ENCODE measurements at regions not wholly inside any gene's neighbourhood (a gene's known extent, or its start where the extent isn't known, plus 50 kb on each side); places are given as distances from the start of the nearest gene placed in this dataset.
"Not testable (repeated sequence)": the region's sequence is repeated elsewhere in the genome, so short reads cannot be mapped to it uniquely, and the experiment has no call there.

DNA sequence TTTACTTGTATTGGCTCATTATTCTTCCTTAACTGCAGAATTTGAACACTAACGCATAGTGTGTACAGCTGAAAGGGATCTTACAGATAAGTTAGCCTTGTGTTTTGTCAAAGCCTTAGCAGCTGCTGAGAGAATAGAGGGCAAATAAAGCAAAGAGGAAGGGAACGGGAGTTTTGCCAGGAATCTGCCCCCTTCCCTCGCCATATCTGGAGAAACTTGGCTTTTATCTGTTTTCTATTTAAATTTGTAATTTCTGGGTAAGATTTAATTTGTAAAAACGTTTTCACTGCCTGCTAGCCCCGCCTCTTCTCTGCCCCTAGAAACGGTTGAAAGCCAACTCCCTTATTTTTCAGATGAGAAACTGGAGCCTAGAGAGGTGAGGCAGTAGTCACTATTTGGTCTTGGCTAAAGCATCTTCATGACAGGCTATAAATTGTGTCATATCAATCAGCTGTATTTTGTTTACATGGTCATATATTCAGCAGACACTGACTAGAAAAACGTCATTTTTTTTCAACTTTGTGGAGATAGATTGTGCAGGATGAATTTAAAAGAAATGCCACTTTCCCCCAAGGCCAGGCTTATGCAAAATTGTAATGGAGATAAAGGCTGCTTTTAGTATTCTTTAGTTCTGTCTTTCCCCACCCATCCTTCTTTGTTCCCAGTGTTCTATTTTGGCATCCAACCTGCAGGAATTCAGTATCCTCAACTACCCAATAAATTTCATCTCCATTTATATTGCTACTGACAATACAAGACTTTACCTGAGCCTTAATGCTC is 319.4 kb downstream of the SH2D1A start:
- ATAC-seq, result no peak
- DNase-seq, result no peak
- intact Hi-C loops (cut with DNase I), result no loop called here

DNA sequence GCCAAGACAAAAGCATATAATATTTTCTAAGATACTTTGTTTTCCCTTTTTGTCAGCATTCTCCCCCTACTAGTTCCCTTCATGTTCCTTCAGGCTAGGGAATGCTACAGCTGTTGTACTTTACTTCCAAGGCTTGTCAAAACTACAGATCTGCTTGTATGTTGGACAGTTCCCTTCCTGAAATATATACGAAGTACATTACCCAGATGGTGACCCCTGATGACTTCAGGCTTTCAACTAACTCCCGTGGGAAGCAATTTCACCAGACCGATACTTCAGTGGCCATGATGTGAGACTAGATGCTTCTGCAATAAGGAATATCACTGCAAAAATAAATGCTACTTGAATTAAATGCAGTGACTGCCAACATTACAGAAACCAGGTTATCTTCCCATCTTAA is 332.8 kb downstream of the SH2D1A start:
- DNase-seq, result no peak
- ATAC-seq, result no peak
- intact Hi-C loops (cut with DNase I), result no loop called here

DNA sequence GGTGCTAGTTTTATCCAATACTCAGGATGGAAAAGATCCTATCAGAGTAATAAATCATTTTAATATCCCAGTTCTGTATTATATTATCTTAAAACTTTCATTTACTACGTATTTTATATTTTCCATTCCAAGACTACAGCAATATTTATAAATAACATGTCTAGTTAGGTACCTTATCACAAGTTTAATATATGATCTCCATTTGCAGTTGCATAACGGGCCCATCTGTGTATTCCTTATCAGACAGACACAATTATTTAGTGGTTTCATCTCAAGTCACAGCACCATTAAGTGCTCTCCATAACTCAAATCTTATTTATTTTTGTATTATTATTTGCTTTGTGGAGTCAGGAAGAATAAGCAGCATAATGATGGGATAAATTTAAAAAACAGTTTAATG is 333.9 kb downstream of the SH2D1A start:
- ATAC-seq, result no peak
- DNase-seq, result no peak
- intact Hi-C loops (cut with DNase I), result no loop called here

DNA sequence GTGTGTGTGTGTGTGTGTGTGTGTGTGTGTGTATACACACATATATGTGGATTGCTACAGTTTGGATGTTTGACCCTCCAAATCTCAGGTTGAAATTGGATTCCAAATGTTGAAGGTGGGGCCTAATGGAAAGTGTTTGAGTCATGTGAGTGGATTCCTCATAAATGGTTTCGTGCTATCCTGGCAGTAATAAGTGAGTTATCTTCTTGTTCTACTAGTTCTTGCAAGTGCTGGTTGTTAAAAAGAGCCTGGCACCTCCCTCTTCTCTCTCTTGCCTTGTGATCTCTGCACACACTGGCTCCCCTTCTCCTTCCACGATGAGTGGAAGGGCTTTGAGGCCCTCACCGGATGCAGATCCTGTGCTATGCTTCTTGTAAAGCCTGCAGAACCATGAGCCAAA is 344.1 kb downstream of the SH2D1A start:
- no peak for DNase-seq
- ATAC-seq, result no peak
- intact Hi-C loops (cut with DNase I), result loop anchor here in 1 of 2 donors (1.0 kb wide), 1 partner anchor 8 kb away; no protein-coding TSS in a partner anchor

DNA sequence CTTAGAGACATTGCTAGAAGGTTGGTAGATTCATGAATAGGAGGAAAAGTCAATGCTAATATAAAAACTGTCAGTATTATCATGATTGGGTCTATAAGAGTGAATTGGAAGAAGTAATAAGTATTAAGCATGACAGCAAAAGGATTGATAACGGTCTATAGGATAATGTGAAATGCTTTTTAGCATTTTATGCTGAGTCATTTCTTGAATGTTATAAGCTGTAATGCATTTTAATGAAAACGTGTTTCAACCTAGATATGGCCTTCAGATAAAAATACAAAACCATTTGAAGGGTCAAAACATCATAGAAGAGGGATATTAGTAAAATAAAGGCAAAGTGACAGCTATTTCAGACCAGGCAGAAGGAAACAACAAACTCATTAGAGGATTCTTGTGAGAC is 353.5 kb downstream of the SH2D1A start:
- DNase-seq (no peak), ATAC-seq (no peak)
- intact Hi-C loops (cut with DNase I), result no loop called here

DNA sequence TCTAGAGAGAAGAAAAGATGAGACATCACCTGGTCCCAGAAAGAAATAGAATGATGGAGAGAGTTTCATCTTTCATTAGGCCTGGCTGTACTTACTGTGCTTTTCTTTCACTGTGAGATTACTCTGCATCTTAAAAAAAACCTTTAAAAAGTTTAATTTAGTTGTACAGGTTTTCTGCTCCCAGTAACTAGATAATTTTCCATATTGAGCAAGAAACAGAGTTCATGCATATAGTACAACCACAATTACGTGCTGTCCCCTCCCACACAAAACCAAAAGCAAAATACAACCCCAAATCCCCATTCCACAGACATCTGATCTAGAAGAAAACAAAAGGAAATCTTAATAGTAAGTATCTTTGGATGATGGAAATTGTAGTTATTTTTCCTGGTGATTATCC is 371.2 kb downstream of the SH2D1A start:
- no peak for ATAC-seq

DNA sequence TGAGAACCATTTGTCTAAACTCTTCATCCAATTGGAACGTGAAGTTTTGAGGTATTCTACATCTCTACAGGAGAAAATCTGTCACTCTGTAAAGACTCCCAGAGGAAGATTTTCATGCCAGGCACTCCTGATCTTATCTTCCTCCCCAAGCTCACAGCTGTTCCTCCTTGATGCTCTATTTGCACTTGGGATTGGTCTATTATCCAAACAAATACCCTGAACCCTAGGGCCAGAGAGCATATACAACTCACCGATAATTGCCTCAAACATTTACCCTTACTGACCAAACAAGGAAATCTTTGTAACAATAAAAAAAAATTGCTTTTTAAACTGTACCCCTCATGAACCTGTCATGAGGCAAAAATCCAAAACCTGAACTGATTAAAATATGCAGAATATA is 372.7 kb downstream of the SH2D1A start:
- intact Hi-C loops (cut with DNase I), result no loop called here
- ATAC-seq, result no peak
- no peak for DNase-seq

More for the DNA sequence above, 371.2 kb downstream of the SH2D1A start:
- intact Hi-C loops (cut with DNase I), result no loop called here
- no peak for DNase-seq

DNA sequence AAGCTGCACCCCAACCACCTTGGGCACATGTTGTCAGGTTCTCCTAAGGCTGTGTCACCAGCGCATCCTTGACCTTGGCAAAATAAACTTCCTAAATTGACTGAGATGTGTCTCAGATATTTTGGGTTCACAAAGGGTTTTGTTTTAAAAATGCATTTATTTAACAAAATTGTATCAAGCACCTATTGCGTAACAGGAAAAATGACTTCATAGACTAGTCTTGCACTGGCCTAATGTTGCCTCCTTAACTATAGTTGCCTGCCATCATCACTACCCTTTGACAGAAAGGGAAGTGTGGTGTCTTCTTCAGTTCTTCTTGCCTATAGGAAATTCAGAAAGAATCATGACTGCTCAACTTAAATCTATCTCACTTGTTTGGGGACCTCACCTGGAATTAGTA is 374.2 kb downstream of the SH2D1A start:
- intact Hi-C loops (cut with DNase I), result no loop called here
- no peak for ATAC-seq
- no peak for DNase-seq

DNA sequence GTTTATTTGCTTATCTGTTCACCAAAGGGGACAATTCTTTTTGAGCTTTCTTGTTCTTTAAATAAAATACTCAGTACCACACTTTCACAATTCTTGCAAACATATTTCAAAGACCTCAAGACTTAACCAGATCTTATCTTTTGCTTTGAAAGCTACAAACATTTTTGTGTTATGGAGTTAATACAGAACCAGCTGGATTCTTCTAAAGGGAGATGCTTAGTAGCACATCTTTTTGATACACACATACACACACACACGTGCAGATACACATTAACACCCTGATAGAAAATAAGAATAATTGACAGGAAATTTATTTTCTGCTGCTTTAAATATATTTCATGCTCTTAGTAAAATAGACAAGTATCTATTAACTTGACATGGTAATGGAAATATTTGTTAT is 379.1 kb downstream of the SH2D1A start:
- DNase-seq (no peak), ATAC-seq (no peak)
- intact Hi-C loops (cut with DNase I), result no loop called here

DNA sequence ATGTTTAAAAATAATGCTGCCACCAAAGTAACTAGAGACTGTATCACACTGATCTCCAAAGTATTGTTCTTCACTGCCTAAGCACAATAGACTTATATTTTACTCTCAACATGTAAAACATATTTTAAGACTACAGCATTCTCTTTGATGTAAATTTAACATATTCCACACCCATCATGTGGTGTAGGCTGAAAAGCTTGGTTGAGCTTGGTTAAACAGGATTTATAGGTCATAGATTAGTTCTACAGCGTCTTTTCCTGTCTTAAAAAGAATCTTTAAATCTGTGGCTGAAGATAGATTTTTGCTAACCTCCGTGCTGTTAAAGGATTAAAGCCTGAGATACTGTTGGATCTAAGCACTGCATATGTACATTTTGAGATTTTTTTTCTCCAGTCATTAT is 379.9 kb downstream of the SH2D1A start:
- DNase-seq (no peak), ATAC-seq (no peak)
- intact Hi-C loops (cut with DNase I), result no loop called here

DNA sequence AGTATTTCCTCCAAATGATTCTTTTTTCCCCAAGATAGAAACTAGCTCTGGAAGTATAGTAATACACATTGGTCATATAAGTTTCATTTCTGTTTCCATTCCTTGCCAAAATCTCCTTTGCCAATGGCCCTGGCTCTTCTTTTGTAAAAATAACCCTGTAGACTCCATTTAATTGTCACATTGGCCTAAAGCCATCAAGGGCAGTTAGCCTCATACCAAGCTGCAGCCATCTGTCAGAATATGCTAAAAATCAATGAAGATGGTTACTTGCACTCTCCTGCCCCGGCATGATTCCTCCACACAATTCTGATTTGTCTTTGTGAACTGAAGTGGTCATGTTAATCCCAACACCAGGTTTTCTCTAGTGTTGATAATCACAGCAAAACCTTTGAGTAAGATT is 380.5 kb downstream of the SH2D1A start:
- intact Hi-C loops (cut with DNase I), result no loop called here
- ATAC-seq (no peak), DNase-seq (no peak)

DNA sequence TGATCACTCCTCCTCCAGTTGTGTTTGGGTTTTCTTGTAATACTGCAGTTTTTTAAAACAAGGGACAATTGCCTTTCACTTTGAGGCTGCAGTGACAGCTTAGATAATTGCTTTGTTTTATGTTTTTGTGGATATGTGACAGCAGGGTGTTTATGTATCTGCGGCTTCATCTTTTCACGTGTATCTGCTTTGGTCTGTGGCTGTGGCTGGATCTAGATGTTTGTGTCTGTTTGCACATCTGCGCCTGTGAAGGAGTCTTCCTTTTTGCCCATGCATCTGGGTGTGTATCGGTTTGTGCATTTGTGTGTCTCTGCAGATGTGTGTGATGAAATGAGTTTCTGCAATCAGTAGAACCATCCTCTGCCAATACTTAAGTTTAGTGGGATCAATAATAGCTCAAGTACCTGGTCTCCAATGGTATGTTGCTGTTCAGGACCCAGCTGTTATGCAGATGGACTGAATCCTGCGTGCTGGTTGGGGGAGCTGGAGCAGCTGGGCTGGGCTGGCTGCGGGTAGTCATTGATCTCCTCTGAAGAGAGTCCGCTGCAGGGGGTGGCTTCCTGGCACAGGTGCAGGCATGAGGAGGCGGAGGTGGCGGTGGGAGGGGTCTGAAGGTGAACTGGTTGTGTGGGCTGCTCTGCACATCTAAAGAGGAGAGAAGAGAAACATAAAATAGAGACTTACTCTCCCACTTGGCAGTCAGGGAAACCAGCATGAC is 390.3 kb downstream of the SH2D1A start:
- ATAC-seq, result no peak
- no peak for DNase-seq
- intact Hi-C loops (cut with DNase I), result no loop called here

DNA sequence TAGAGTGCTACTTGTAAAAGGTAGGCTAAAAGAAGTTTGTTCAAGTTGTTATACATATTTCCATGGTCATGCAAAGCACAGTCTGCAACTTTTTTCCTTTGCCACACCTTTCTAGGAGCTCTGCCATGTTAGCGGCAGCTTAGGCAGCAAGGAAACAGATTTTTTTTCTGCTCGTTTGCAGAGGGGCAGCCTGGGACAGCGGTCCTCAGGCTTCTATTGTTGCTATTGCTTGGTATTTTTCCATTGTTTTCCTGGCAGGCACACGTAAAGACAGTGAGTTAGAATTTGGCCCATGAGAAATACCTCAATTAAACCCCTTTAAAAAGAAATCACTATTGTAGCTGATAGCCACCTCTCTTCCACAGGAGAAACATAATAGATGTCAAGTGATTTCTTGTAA is 391.4 kb downstream of the SH2D1A start:
- intact Hi-C loops (cut with DNase I), result no loop called here
- no peak for DNase-seq
- ATAC-seq, result no peak

DNA sequence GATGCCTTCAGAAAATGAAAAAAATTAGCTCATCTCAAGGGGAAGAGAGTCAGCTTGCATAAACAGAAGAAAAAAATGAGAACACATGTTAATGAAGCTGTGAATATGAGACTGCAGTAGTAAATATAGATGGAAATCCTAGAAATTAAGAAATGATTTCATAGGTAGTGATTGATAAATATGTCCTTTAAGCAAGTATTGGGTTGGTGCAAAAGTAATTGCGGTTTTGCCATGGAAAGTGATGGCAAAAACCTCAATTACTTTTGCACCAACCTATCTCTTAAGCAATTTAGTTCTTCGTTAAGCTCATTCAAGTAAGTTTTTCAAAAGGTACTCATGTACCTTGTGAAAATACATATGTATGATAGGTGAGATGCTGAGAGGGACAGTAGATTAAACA is 400.9 kb downstream of the SH2D1A start:
- ATAC-seq, result no peak
- intact Hi-C loops (cut with DNase I), result no loop called here
- no peak for DNase-seq

DNA sequence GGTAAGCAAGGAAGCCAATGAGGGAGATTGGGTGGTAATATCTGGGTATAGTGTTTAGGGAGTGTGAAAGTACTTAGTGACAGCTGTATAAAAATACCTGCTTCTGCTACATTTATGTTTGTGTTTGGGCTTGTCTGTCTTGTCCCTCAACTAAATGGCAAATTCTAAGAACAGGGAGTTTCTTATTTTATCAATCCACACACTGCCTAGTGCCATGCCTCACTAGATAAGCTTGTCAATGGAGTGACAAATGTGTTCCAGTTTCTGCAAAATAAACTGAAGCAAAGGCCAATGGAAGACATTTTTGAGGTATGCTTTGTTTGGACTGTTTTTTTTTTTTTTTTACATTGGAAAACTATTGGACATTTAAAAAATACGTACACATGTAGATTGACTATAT is 418.0 kb downstream of the SH2D1A start:
- DNase-seq, result no peak
- intact Hi-C loops (cut with DNase I), result no loop called here
- ATAC-seq, result no peak

DNA sequence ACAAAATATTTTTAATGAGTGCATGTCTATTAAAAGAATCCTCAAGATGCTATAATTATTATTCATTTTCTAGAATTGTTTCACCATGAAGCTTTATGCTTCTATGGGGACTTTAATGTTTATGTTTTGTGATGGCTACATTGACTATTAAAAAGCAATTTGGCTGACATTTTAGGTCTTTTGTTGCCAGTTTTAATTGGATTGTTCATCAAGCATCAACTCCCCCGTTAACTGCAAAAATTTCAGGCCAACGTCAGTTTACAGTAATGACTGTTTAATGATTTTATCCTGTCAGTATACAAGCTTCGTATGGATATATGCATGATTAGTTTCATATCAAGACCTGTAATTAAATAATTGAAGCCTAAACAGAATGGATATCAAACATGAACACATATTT is 422.8 kb downstream of the SH2D1A start:
- ATAC-seq (no peak), DNase-seq (no peak)
- intact Hi-C loops (cut with DNase I), result no loop called here

DNA sequence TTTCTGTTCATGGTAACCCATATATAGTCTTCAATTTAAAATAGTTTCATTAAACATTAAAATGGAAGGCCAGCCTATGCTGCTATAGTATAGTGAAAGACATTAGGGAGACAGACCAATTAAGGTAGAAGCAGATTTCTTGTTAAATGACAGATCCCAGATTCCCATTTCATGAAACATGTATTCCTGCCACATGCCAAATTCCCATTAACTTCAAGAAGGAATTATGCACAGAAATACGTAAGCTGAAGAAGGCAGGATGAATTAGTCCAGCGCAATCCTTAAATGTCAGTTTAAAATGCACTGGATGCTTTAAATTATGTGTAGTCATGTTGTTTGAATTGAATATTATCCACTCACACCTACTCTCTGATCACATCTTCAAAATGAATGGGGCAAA is 424.9 kb downstream of the SH2D1A start:
- ATAC-seq (no peak), DNase-seq (no peak)
- intact Hi-C loops (cut with DNase I), result no loop called here

DNA sequence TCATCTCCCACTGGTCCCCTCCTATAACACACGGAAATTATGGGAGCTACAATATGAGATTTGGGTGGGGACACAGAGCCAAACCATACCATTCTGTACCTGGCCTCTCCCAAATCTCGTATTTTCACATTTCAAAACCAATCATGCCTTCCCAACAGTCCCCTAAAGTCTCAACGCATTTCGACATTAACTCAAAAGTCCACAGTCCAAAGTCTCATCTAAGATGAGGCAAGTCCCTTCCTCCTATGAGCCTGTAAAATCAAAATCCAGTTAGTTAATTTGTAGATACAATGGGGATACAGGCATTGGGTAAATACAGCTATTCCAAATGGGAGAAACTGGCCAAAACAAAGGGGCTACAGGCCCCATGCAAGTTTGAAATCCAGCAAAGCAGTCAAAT is 441.9 kb downstream of the SH2D1A start:
- intact Hi-C loops (cut with DNase I); DNase-seq; ATAC-seq: not testable (repeated sequence)

DNA sequence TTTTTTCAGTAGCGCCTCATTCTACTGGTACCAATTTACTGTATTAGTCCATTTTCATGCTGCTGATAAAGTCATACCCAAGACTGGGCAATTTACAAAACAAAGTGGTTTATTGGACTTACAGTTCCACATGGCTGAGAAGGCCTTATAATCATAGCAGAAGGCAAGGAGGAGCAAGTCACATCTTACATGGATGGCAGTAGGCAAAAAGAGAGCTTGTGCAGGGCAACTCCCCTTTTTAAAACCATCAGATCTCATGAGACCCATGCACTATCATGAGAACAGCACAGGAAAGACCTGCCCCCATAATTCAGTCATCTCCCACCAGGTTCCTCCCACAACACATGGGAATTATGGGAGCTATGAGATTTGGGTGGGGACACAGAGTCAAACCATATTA is 443.5 kb downstream of the SH2D1A start:
- DNase-seq; ATAC-seq; intact Hi-C loops (cut with DNase I): not testable (repeated sequence)

DNA sequence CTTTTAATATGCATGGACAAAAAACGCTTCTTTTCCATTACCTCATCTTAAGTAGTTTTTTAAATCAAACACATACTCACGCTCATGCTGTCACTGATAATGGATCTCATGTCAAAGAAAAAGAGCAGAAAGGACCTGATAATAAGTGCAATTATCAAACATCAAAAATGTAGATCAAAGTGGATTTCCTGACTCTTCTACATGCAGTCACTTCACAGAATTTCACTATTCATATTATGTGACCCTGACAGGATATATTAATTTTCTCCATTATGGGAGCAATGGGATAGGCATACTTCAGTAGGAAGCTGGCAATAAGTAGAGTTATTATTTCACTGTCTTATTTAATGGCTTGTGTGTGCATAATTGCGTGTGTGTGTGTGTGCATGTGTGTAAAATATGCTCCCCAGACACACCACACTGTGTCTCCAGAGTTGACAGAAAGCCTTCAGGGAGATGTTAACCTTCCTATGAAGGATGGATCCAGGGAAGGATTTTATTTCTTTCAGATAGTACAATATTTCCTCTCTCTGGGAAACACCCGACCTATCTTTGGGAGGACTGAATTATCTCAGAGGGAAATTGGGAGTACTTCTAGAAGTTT is 445.2 kb downstream of the SH2D1A start:
- ATAC-seq (no peak), DNase-seq (no peak)
- intact Hi-C loops (cut with DNase I), result no loop called here

DNA sequence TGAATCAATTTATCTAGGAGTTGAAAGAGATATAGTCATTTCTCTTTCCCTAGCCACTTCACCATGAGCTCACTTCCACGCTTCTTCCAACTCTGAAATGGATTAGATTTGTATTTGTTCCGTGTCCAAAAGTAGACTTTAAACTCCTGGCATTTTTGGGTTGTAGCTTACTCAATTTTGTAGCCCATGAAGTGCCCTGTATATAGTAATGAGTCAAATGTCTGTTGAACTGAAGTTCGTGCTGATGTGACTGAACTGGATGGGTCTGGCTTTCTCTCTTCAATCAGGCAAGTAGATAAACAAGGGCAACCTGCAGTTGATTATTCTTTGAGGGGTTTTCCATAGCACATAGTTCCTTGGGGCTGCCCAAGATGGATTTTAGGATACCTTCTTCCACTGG is 450.6 kb downstream of the SH2D1A start:
- no peak for ATAC-seq
- intact Hi-C loops (cut with DNase I), result no loop called here

More for the DNA sequence above, 450.6 kb downstream of the SH2D1A start:
- DNase-seq, result no peak
